ENCODE measurements at regions not wholly inside any gene's neighbourhood (a gene's known extent, or its start where the extent isn't known, plus 50 kb on each side); places are given as distances from the start of the nearest gene placed in this dataset.

DNA sequence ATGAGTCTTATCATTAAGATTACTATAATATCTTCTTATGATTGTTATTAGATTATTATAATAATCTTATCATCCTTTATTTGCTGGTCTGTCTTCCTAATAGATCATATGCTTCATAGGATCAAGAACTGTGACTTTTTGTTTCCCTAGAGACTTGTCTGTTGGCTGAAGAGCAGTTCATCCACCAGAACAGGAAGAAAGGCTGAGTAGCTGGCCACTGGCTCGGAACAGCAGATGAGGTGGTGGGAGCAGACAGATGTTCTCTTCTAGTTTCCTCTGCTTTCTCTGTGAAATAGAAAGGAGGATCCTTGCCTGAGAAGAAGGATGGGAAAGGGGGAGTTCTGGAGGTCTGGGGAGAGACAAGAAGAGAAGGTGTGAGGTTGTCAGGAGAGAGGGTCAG lies 120.0 kb downstream of the CCNA1 start:
- DNase-seq, result no peak

DNA sequence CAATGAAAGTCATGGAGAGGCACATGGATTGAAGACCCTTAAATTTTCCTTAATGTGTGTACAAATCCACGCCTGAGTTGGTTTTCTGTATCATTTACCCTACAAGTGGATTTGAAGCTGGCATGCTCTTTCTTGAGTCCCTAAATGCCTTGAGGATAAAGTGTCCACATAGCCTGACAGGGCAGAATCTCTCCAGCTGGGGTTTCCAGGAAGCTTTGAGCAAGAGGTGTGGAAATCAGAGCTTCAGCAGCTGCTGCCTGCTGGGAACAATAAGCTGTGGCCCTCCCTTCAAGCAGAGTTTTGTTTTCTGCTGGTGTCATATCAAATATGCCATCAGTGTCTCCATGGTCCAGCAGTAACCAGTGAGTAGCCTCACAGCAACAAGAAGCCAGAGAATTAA lies 120.3 kb upstream of the SERTM1 start:
- DNase-seq, result no peak

DNA sequence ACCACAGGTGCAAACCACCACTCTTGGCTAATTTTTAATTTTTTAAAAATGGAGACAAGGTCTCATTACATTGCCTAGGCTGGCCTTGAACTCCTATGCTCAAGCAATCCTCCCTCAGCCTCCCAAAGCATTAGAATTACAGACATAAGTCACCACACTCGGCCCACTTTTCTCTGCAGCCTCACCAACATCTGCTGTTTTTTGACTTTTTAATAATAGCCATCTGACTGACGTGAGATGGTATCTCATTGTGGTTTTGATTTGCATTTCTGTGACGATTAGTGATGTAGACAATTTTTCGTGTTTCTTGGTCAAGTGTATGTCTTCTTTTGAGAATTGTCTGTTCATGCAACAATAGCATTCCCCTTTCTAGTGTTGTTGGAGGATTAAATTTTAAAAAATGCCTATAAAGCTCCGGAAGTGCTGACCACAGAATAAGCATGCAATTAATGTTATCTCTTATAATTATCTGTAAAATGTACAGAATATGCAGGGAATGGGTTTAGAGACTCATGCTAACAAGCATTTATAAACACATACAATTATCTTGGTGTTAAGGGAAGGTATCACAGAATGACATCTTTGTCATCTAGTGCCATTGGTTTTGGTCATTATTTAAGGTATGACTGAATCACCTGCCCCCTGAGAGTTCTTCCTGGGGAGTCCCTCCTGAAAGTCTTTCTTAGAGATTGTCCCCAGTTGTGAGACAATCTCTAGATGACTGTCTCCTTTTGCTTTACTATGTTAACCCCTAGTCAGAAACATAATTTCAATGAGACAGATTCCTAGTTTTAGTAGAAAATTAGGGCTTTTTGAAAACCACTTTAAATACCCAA lies 118.5 kb upstream of the SERTM1 start:
- DNase-seq, result no peak

DNA sequence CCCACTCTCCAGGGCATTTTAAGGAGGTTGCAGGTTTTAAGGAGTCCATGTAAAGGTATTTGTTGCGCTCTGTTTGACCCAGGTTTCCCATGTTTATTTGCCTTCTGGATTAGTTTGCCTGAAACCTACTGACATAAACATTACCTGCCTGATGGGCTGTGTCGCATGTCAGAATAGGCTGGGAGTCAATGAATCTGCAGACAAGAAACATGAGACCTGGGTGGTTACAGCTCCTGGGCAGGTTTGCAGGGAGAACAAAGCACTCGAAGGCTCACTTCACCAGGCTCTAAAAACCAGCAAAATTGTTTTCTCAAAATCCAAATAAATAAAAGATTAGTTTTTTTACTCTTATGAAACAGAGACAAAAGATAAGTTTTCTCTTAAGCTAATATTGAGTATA lies 114.4 kb upstream of the SERTM1 start:
- no peak for DNase-seq

DNA sequence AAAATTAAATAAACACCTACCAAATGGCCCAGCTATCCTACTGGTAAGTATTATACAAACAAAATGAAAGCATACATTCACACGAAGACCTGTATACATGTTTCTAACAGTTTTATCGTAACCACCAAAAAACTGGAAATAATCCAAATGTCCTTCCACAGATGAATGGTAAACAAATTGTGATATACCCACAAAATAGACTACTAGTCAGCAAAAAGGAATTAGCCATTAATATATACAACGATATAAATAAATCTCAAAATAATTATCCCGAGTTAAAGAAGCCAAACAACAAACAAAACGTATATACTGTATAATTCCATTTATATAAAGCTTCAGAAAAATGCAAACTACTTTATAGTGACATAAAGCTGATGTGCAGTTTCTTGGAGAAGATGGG lies 106.3 kb upstream of the SERTM1 start:
- DNase-seq, result no peak

DNA sequence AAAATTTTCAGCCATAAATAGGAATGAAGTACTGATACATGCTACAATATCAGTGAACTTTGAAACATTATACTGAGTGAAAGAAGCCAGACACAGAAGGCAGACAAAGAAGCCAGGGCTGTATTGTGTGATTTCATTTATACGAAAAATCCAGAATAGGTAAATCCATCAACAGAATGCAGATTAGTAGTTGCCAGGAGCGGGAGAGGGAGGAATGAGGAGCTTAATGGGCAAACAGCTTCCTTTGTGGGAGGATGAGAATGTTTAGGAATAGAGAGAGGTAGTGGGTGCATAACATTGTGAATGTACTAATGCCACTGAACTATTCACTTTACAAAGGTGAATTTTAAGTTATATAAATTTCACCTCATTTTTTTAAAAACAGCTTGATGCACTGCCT lies 103.3 kb upstream of the SERTM1 start:
- DNase-seq, result no peak

DNA sequence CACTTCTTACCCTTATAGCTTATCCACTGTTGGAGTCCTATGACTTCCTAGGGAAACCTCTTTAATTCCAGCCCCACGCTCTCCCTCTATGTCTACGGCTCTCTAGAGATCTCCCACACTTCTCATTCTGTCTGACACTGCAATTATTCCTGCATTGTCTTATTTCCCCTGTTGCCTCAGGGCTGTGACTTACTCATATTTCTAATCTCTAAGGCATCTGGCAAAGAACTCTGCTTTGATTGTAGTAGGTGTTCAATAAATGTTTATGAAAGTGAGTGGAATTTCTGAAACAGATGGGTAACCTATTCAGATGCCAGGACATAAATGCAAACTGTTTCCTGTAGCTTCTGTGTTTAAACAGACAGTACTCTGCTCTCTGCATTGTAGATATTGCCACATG lies 102.4 kb upstream of the SERTM1 start:
- DNase-seq, result no peak

DNA sequence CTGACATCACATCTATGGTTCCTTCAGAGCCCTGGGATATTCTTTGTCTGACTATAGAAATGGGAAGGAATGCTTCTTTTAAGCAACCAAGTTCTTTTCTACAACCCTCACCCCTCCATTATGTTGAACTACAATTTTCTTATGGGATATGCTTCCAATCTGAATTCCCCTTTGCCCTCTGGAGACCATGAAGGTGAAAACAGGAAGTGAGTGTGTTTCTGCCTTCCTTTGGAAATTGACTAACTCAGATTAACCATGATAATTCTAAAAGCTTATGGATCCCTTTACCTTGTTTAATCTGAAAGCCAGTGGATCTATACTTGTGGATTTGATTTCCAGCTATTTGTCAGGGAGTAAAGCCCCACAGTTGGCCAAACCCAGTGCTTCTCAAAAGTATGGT lies 90.8 kb upstream of the SERTM1 start:
- DNase-seq, result no peak

DNA sequence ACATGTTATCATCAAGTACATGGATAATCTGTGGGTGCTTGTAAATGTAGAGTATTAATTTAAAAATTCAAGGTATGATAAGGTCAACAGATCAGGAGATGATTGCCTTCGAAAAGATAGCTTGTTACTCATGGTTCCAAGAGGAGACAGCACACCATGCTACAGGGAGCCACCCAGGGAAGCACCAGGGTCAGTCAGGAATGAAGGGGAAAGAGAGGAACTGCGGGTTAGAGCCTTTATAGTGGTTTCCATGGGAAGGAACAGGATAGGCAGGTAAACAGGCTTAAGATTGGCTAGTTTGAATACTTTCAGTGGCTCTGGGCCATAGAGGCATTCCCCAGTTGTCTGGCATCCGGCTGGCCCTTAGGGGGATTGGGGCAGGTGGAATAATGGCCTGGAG lies 74.2 kb upstream of the SERTM1 start:
- DNase-seq, result no peak

DNA sequence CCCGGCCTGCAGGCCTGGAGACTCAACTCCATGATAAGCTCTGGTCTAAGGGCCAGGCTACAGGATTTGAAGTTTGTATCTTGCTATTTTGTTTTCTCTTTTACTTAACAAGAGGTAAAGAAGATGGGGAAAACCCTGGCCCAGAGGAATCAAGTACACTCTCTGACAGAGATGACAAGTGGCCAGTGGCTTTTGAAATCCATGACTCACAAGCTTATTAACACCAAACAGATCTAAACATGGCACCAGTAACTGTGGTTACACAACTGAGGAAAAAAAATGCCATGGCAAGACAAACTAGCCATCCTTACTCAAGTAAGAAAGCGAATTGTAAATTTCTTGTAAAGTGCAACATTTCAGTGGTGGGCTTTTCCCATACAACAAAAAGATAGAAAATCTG lies 72.6 kb upstream of the SERTM1 start:
- no peak for DNase-seq

DNA sequence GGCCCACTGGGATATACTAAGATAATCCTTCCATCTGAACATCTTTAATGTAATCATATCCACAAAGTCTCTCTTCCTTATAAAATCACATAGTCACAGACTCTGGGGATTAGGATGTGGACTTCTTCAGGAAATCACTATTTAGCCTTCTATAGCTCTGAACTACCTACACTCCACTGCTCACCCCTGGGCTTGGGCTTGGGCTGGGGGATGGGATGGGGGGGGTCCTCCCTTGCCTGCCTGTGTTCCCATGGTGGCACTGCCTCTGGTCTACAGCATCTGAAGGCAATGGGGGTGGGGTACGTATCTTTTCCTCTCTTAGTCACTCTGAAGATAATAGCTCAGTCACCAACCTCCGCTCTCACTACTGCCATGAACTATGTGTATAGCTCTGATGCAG lies 67.8 kb upstream of the SERTM1 start:
- no peak for DNase-seq

DNA sequence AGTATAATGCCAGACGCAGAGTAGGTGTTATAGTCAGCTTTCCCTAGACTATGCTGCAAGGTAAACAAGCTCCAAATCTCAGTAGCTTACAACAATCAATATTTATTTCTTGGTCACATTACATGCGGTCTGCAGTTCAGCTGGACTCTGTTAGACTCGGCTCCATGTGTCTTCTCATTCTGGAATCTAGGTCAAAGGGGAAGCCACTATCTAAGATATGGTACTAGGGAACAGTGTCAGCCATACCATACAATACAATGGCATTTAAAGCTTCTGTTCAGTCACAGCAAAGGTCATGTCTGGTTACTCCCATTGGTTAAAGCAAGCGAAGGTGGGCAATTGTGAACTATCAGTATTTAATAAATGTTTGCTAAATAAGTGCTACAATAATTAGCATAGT lies 65.3 kb upstream of the SERTM1 start:
- no peak for DNase-seq

DNA sequence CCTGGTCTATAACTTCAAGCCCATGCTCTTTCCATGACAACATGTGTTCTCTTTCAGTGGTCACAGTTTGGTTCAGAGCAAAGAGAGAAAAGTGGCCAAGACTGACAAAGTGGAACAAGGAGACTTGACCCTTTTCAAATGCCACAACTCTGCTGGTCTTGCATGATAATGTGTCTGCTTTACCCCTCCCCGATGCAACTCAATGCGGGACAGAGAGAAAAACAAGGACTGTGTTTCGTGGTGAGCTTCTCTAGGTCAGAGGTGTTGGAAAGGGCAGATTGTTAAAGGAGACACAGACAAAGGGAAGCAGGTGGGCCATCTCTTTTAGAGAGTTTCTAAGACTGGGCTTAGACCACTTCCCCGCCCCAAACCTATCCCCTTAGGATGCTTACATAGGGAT lies 61.6 kb upstream of the SERTM1 start:
- DNase-seq, result no peak

DNA sequence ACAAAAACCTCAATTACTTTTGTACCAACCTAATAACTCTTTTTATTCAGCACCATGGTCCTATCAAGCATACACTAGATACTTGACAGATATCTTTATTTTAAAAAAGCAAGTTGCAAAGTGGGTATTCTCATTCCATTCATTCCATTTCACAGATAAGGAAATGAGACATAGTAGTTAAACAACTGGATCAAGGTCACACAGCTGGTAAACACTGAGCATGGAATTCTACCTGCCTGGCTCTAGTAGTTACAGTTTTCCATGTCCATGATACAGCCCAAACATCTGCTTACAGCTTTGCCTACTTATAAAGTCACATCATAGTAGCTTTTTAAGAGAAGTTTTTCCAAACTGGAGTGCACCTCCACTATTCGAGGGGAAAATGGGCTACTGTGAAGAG lies 57.1 kb upstream of the SERTM1 start:
- DNase-seq, result no peak

DNA sequence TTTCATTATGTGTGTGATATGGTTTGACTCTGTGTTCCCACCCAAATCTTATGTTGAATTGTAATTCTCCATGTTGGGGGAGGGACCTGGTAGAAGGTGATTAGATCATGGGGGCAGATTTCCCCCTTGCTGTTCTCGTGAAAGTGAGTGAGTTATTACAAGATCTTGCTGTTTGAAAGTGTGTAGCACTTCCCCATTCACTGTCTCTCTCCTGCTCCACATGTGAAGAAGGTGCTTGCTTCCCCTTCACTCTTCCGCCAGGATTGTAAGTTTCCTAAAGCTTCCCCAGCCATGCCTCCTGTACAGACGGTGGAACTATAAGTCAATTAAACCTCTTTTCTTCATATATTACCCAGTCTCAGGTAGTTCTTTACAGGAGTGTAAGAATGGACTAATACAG lies 54.3 kb upstream of the SERTM1 start:
- DNase-seq, result no peak
